B cell (primary cell): ENCODE measurements at regions not wholly inside any gene's neighbourhood (a gene's known extent, or its start where the extent isn't known, plus 50 kb on each side); places are given as distances from the start of the nearest gene placed in this dataset.

ENCODE experiments used
- ATAC-seq: fragments of 200-7000 bp; cut with Tn5 transposase; one replicate; pipeline ENCODE4 v1.10.0; 2021; ENCODE audit warnings: low read depth, mild to moderate bottlenecking, moderate number of reproducible peaks, moderate library complexity
- CTCF ChIA-PET: fragments of 350-600 bp; sonication (Branson Sonifier 250); formaldehyde crosslinking; loops from one replicate; lab custom pipeline; 2021; ENCODE audit warnings: antibody characterized with exemption, inconsistent platforms; lab: Charles Lee
- POLR2A ChIA-PET: fragments of 350-600 bp; sonication (Branson Sonifier 250); formaldehyde crosslinking; loops from one replicate; lab custom pipeline; 2021; ENCODE audit warnings: antibody characterized with exemption; lab: Charles Lee
- DNase-seq: peaks from one replicate; pipeline ENCODE4 v3.0.0; 2013
- H2AFZ ChIP-seq: 2 replicates; pipeline ENCODE4 v1.6.1; 2012; ENCODE audit warnings: mild to moderate bottlenecking, low read depth, low read length; ENCODE audit not compliant: insufficient read depth, poor library complexity, severe bottlenecking
- H3K27ac ChIP-seq, 2 donors: 1 replicate in 1 of 2; 2 replicates in 1 of 2; pipeline ENCODE4 v1.5.1; 2012 to 2013; ENCODE audit warnings: low read length in 2 of 2, mild to moderate bottlenecking in 2 of 2, moderate library complexity in 1 of 2
- H3K27me3 ChIP-seq, 4 experiments: fragments of 200-600 bp in 1 of 4; sonication (generic) in 1 of 4; replicated peaks in 1 of 4; 1 replicate in 2 of 4; 2 replicates in 2 of 4; pipeline versions ENCODE4 v1.6.1 to v1.7.0; 2013 to 2016; ENCODE audit warnings: low read length in 3 of 4, mild to moderate bottlenecking in 2 of 4, mixed read lengths in 1 of 4, moderate library complexity in 1 of 4; ENCODE audit not compliant: insufficient read depth in 4 of 4, control insufficient read depth in 3 of 4; ENCODE audit errors: control extremely low read depth in 1 of 4
- H3K36me3 ChIP-seq, 2 experiments: replicated peaks in 1 of 2; 1 replicate in 1 of 2; 2 replicates in 1 of 2; pipeline versions ENCODE4 v1.6.1 to v1.7.1; 2013; ENCODE audit warnings: low read length in 1 of 2; ENCODE audit not compliant: insufficient read depth in 2 of 2, control insufficient read depth in 1 of 2; ENCODE audit errors: control extremely low read depth in 1 of 2, extremely low read depth in 1 of 2
- H3K4me1 ChIP-seq, 2 donors: fragments of 200-600 bp in 1 of 2; sonication (generic) in 1 of 2; 1 replicate in 1 of 2; 2 replicates in 1 of 2; pipeline versions ENCODE4 v1.5.1 to v1.6.1; 2013 to 2017; ENCODE audit warnings: low read length in 2 of 2; ENCODE audit not compliant: control insufficient read depth in 2 of 2, insufficient read depth in 2 of 2
- H3K4me2 ChIP-seq: replicated peaks from 2 replicates; pipeline ENCODE3; 2012; ENCODE audit warnings: mild to moderate bottlenecking, low read depth, low read length; ENCODE audit not compliant: poor library complexity, severe bottlenecking
- H3K4me3 ChIP-seq, 5 experiments: fragments of 200-600 bp in 1 of 5; sonication (generic) in 1 of 5; 1 replicate in 3 of 5; 2 replicates in 2 of 5; pipeline versions ENCODE4 v1.5.1 to v1.7.0; 2011 to 2016; ENCODE audit warnings: low read length in 4 of 5, mild to moderate bottlenecking in 4 of 5, low read depth in 2 of 5, control low read depth in 1 of 5, moderate library complexity in 1 of 5; ENCODE audit not compliant: insufficient read depth in 1 of 5; ENCODE audit errors: control extremely low read depth in 1 of 5, extremely low read depth in 1 of 5
- H3K79me2 ChIP-seq: fragments of 200-600 bp; sonication (generic); one replicate; pipeline ENCODE4 v1.6.0; 2016; ENCODE audit warnings: low read length; ENCODE audit not compliant: control insufficient read depth, insufficient read depth
- H3K9ac ChIP-seq: fragments of 200-600 bp; sonication (generic); 2 replicates; pipeline ENCODE4 v1.6.1; 2017; ENCODE audit warnings: mild to moderate bottlenecking, low read length, moderate library complexity
- H3K9me3 ChIP-seq, 3 donors: one replicate each; pipeline versions ENCODE4 v1.6.1 to v1.7.1; 2013; ENCODE audit warnings: low read length in 2 of 3; ENCODE audit not compliant: control insufficient read depth in 2 of 3, insufficient read depth in 1 of 3; ENCODE audit errors: control extremely low read depth in 1 of 3
- H4K20me1 ChIP-seq: 2 replicates; pipeline ENCODE4 v1.6.0; 2012; ENCODE audit warnings: mild to moderate bottlenecking, low read length; ENCODE audit not compliant: insufficient read depth, control insufficient read depth, poor library complexity, severe bottlenecking
- H3K27ac Mint-ChIP-seq: one replicate; pipeline ENCODE4 v1.8.0; 2021; ENCODE audit warnings: mixed read lengths
- H3K27me3 Mint-ChIP-seq: one replicate; pipeline ENCODE4 v1.8.0; 2021; ENCODE audit warnings: mixed read lengths
- H3K4me1 Mint-ChIP-seq: one replicate; pipeline ENCODE4 v1.8.0; 2021; ENCODE audit warnings: mixed read lengths
- H3K4me3 Mint-ChIP-seq: one replicate; pipeline ENCODE4 v1.8.0; 2021; ENCODE audit warnings: mixed read lengths
- H3K9me3 Mint-ChIP-seq: one replicate; pipeline ENCODE4 v1.8.0; 2022; ENCODE audit warnings: mixed read lengths; ENCODE audit not compliant: insufficient read depth
- EZH2 ChIP-seq: IDR thresholded peaks from 2 replicates; pipeline ENCODE4 v1.6.1; 2012; ENCODE audit warnings: borderline replicate concordance, low read depth, mild to moderate bottlenecking, moderate library complexity, low read length; ENCODE audit not compliant: insufficient read depth, poor library complexity, severe bottlenecking
- whole genome bisulfite sequencing: methylation state at CpG from one replicate; pipeline ENCODE4 v1.1.5; 2013; ENCODE audit warnings: missing lambda C conversion rate; ENCODE audit not compliant: insufficient coverage; 5-methylcytosine and 5-hydroxymethylcytosine counted together
- intact Hi-C: fragments of 100-400 bp; cut with micrococcal nuclease; formaldehyde crosslinking; loops from one replicate; pipeline ENCODE4 v1.10.0; 2022
- TF ChIP-seq, protein P1 (sequence below): fragments of 200-600 bp; IDR thresholded peaks from one replicate; pipeline ENCODE4 v1.8.0; 2022; ENCODE audit warnings: antibody characterized with exemption, mild to moderate bottlenecking

DNA sequence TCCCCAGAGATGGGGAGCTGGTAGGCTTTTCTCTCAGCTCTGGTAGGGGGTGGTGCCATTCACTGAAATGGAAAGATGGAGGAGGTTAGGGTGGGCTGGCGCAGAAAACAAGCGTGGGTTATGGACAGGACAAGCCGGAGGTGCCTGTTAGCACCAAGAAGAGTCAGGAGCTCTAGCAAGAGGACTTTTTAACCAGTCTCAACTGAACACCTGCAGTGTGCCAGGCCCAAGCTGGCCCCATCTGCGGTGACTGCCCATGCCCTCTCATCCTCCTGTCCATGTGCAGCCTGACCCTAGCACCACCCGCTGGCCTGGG, 254.4 kb downstream of the RHOU start:
- no peaks in the 10 kb centered on the region for H3K79me2 ChIP-seq
- no peaks in the 10 kb centered on the region for H3K9me3 Mint-ChIP-seq
- POLR2A ChIA-PET, result no interaction called here

DNA sequence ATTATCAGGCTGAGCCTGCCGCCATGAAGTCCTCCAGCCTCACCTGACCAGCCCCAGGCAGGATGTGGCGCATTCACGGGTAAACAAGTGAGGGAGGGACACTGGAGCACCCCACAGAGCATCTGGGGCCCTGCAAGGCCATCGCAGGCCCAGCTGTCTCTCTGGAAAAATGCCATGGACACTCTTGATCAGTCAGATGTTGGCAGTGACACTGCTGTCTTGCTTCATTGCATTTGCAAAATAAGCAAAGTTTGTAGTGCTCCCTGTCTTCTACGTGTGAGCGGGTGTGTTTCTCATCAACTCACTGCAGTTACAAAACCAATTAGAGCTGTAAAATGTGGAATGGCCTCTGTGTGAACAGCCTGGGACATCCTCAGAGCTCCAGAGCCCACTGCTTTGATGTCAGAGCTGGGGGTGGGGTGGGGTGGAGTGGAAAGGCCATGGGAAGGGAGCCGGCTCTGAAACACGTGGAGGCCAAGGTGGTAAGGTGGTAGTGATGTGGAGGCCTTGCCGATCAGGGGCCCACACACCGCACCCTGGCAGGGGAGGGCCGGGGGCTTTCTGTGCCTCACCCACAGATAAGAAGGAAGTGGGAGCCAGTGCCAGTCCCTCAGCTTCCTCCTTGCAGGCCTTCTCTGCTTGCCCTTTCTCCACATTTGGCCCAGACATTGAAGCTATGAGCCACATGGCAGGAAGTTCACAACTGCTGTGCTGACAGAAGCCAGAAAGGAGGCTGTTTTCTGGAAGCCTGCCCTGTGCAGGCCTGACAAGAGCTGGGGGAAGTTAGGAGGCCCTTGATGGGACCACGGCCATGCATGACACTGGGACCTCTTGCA, 254.9 kb downstream of the RHOU start:
- ChIA-PET POLR2A (no interaction called here), CTCF (no interaction called here)
- Mint-ChIP-seq H3K4me3 (no peak overlapping the region), H3K4me1 (peaks cover 23% of the 10 kb centered on the region), H3K27me3 (peaks cover 7% of the 10 kb centered on the region), H3K9me3 (no peaks in the 10 kb centered on the region), H3K27ac (peak overlapping the region; percentile 42)
- H4K20me1 ChIP-seq, result no peaks in the 10 kb centered on the region
- H3K4me1 ChIP-seq, result peaks cover 12 to 25% of the 10 kb centered on the region in 2 donors
- H3K9me3 ChIP-seq, result peaks cover 0 to 3% (median 0%) of the 10 kb centered on the region in 3 donors
- H3K4me2 ChIP-seq, result peak overlapping the region; percentile 27
- H2AFZ ChIP-seq, result peak overlapping the region; percentile 60
- no peaks in the 10 kb centered on the region for H3K79me2 ChIP-seq
- DNase-seq, result peak; percentile 29
- no peak overlapping the region for H3K9ac ChIP-seq
- ATAC-seq, result peak; percentile 41
- H3K27me3 ChIP-seq, result no peaks in the 10 kb centered on the region
- H3K27ac ChIP-seq, result peak overlapping the region in 1 of 2 donors; percentile 27
- intact Hi-C loops, result no loop called here
- H3K4me3 ChIP-seq, result no peak overlapping the region
- H3K36me3 ChIP-seq, result no peaks in the 10 kb centered on the region
- 15% methylated on average over 10 of the region's 12 CpGs for WGBS
- no peak for TF ChIP-seq EZH2
- TF ChIP-seq, protein P1, sequence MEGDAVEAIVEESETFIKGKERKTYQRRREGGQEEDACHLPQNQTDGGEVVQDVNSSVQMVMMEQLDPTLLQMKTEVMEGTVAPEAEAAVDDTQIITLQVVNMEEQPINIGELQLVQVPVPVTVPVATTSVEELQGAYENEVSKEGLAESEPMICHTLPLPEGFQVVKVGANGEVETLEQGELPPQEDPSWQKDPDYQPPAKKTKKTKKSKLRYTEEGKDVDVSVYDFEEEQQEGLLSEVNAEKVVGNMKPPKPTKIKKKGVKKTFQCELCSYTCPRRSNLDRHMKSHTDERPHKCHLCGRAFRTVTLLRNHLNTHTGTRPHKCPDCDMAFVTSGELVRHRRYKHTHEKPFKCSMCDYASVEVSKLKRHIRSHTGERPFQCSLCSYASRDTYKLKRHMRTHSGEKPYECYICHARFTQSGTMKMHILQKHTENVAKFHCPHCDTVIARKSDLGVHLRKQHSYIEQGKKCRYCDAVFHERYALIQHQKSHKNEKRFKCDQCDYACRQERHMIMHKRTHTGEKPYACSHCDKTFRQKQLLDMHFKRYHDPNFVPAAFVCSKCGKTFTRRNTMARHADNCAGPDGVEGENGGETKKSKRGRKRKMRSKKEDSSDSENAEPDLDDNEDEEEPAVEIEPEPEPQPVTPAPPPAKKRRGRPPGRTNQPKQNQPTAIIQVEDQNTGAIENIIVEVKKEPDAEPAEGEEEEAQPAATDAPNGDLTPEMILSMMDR, result no peak

More for the DNA sequence above, 254.4 kb downstream of the RHOU start:
- CTCF ChIA-PET, result no interaction called here
- Histone ChIP-seq H3K9ac (no peak overlapping the region), H3K4me3 (no peak overlapping the region), H3K9me3 (peaks cover 0 to 3% (median 0%) of the 10 kb centered on the region in 3 donors), H3K27me3 (no peaks in the 10 kb centered on the region), H3K4me1 (peaks cover 12 to 25% of the 10 kb centered on the region in 2 donors), H2AFZ (peak overlapping the region; percentile 60), H3K36me3 (no peaks in the 10 kb centered on the region), H3K27ac (no peak overlapping the region), H4K20me1 (no peaks in the 10 kb centered on the region), H3K4me2 (no peak overlapping the region)
- no peak overlapping the region for H3K4me3 Mint-ChIP-seq
- no peak overlapping the region for H3K27ac Mint-ChIP-seq
- H3K4me1 Mint-ChIP-seq, result peaks cover 23% of the 10 kb centered on the region
- 95% methylated on average over 4 of the region's 5 CpGs for WGBS
- intact Hi-C loops, result no loop called here
- DNase-seq (no peak), ATAC-seq (no peak)
- TF ChIP-seq, protein P1, result no peak
- no peak for TF ChIP-seq EZH2
- peaks cover 5% of the 10 kb centered on the region for H3K27me3 Mint-ChIP-seq
